Brain microvascular endothelial cell (primary cell): ENCODE measurements at regions not wholly inside any gene's neighbourhood (a gene's known extent, or its start where the extent isn't known, plus 50 kb on each side); places are given as distances from the start of the nearest gene placed in this dataset.

ENCODE experiments used
- DNase-seq: peaks from one replicate; pipeline ENCODE4 v3.0.0-alpha.2; 2020
- H3K27ac ChIP-seq: fragments of 250-450 bp; sonication (Bioruptor Pico); 2 replicates; pipeline ENCODE4 v1.5.1; 2020; ENCODE audit warnings: mild to moderate bottlenecking, moderate library complexity
- H3K27me3 ChIP-seq: fragments of 250-450 bp; sonication (Bioruptor Pico); replicated peaks from 2 replicates; pipeline ENCODE4 v1.5.1; 2020; ENCODE audit warnings: mild to moderate bottlenecking
- H3K36me3 ChIP-seq: fragments of 250-450 bp; sonication (Bioruptor Pico); replicated peaks from 2 replicates; pipeline ENCODE4 v1.5.1; 2020; ENCODE audit warnings: mild to moderate bottlenecking
- H3K4me3 ChIP-seq: 2 replicates; pipeline ENCODE4 v1.5.1; 2011; ENCODE audit warnings: low read depth, mild to moderate bottlenecking, control low read depth, low read length, moderate library complexity
- in situ Hi-C: cut with HindIII; loops from 2 replicates; pipeline ENCODE4 v1.10.0; 2017; ENCODE audit warnings: low sequenced_read_pairs, low pct_ligation_motif_present
- TF ChIP-seq, protein P1 (sequence below): IDR thresholded peaks from 2 replicates; pipeline ENCODE4 v1.5.1; 2011; ENCODE audit warnings: low read depth, mild to moderate bottlenecking, moderate library complexity, low read length, control low read depth, inconsistent platforms; ENCODE audit errors: missing control alignments

GRCh38 chr3:67846166-67846565 is 191.8 kb upstream of the SUCLG2 start:
- no peak overlapping the region for H3K4me3 ChIP-seq
- in situ Hi-C loops = no loop called here
- H3K27ac ChIP-seq = no peak overlapping the region
- H3K27me3 ChIP-seq = no peaks in the 10 kb centered on the region
- TF ChIP-seq, protein P1, sequence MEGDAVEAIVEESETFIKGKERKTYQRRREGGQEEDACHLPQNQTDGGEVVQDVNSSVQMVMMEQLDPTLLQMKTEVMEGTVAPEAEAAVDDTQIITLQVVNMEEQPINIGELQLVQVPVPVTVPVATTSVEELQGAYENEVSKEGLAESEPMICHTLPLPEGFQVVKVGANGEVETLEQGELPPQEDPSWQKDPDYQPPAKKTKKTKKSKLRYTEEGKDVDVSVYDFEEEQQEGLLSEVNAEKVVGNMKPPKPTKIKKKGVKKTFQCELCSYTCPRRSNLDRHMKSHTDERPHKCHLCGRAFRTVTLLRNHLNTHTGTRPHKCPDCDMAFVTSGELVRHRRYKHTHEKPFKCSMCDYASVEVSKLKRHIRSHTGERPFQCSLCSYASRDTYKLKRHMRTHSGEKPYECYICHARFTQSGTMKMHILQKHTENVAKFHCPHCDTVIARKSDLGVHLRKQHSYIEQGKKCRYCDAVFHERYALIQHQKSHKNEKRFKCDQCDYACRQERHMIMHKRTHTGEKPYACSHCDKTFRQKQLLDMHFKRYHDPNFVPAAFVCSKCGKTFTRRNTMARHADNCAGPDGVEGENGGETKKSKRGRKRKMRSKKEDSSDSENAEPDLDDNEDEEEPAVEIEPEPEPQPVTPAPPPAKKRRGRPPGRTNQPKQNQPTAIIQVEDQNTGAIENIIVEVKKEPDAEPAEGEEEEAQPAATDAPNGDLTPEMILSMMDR = no peak
- H3K36me3 ChIP-seq = no peaks in the 10 kb centered on the region
- no peak for DNase-seq

DNA sequence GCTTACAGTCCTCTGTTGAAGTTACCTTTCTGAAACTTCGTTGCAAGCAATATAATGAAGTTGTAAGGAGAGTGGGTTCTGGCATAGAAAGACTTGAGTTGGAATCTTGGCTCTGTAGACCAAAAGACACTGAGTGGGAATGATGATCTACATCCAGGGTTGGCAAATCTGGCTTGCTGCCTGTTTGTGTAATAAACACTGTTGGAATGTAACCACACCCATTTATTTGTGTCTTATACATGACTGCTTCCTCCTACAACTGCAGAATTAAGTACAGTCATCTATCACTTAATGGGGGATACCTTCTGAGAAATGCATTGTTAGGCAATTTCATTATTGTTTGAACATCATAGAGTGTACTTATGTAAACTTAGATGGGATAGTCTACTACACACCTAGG is 178.4 kb upstream of the SUCLG2 start:
- Histone ChIP-seq H3K36me3 (no peaks in the 10 kb centered on the region), H3K27me3 (no peaks in the 10 kb centered on the region), H3K4me3 (no peak overlapping the region), H3K27ac (no peak overlapping the region)
- in situ Hi-C loops = no loop called here
- TF ChIP-seq, protein P1 = no peak
- no peak for DNase-seq

DNA sequence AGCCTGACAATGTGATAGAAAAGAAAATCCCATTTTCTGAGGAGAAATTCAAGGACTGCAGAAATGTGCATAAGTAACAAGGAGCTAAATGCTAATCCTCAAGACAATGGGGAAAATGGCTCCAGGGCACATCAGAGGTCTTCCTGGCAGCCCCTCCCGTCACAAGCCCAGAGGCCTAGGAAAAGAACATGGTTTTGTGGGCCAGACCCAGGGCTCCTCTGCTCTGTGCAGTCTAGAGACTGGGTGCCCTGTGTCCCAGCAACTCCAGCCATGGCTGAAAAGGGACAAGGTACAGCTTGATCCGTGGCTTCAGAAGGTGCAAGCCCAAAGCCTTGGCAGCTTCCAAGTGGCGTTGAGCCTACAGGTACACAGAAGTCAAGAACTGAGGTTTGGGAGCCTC is 176.8 kb upstream of the SUCLG2 start:
- in situ Hi-C loops = no loop called here
- H3K36me3 ChIP-seq = no peaks in the 10 kb centered on the region
- no peak overlapping the region for H3K4me3 ChIP-seq
- no peak overlapping the region for H3K27ac ChIP-seq
- no peaks in the 10 kb centered on the region for H3K27me3 ChIP-seq
- TF ChIP-seq, protein P1 = no peak
- DNase-seq = no peak

GRCh38 chr3:67828486-67829010 is 174.1 kb upstream of the SUCLG2 start:
- no peaks in the 10 kb centered on the region for H3K27me3 ChIP-seq
- DNase-seq = no peak
- in situ Hi-C loops = no loop called here

GRCh38 chr3:67821135-67821534 is 166.7 kb upstream of the SUCLG2 start:
- in situ Hi-C loops = no loop called here
- Histone ChIP-seq H3K36me3 (no peaks in the 10 kb centered on the region), H3K27ac (no peak overlapping the region), H3K27me3 (no peaks in the 10 kb centered on the region), H3K4me3 (no peak overlapping the region)
- TF ChIP-seq, protein P1 = no peak
- DNase-seq = no peak

More at GRCh38 chr3:67828486-67829010, 174.1 kb upstream of the SUCLG2 start:
- Histone ChIP-seq H3K36me3 (no peaks in the 10 kb centered on the region), H3K27ac (no peak overlapping the region), H3K4me3 (no peak overlapping the region)
- TF ChIP-seq, protein P1 = no peak

DNA sequence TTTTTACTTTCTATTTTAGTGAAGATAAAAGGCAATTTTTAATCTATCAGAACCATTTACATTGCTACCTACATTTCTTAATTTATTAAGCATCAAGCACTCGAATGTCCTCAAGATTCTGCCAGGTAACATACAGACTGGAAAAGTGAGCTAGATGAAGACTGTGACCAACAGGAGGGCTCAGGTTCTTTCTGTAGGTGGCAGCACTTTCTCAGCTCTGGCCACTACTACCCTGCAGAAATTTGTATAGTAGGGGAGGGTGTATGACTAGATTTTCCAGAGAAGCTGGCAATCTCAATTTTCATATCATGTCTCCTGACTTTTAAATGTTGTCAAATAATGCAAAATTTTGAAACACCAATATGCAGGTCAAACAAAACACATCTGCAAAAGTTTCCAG is 165.0 kb upstream of the SUCLG2 start:
- DNase-seq = no peak
- Histone ChIP-seq H3K27me3 (no peaks in the 10 kb centered on the region), H3K27ac (no peak overlapping the region), H3K4me3 (no peak overlapping the region), H3K36me3 (no peaks in the 10 kb centered on the region)
- in situ Hi-C loops = no loop called here
- TF ChIP-seq, protein P1 = peak; percentile 47
